ENCODE measurements at regions not wholly inside any gene's neighbourhood (a gene's known extent, or its start where the extent isn't known, plus 50 kb on each side); places are given as distances from the start of the nearest gene placed in this dataset.
"Not testable (repeated sequence)": the region's sequence is repeated elsewhere in the genome, so short reads cannot be mapped to it uniquely, and the experiment has no call there.

- Mint-ChIP-seq H3K27ac (no peak overlapping the region), H3K36me3 (ENCODE audit: insufficient read depth) (no peaks in the 10 kb centered on the region), H3K27me3 (peaks cover 17% of the 10 kb centered on the region), H3K4me1 (ENCODE audit: low read depth) (peaks cover 2% of the 10 kb centered on the region), H3K9me3 (ENCODE audit: low read depth) (no peaks in the 10 kb centered on the region), H3K4me3 (ENCODE audit: low read depth) (no peak overlapping the region)
- DNase-seq (ENCODE audit: low spot score, unreplicated experiment) = no peak
- TF ChIP-seq CTCF (IDR thresholded peaks at IDR 0.05; ENCODE audit: unreplicated experiment) = no peak
These were observed 160.6 kb upstream of the IQSEC1 start for GRCh38 chr3:13233487-13234485.

GRCh38 chr3:13231781-13232666 lies 158.8 kb upstream of the IQSEC1 start:
- H3K4me1 Mint-ChIP-seq (ENCODE audit: low read depth) = peaks cover 2% of the 10 kb centered on the region
- no peak for TF ChIP-seq CTCF (IDR thresholded peaks at IDR 0.05; ENCODE audit: unreplicated experiment)
- DNase-seq (ENCODE audit: low spot score, unreplicated experiment) = no peak
- H3K27me3 Mint-ChIP-seq = peaks cover 17% of the 10 kb centered on the region
- no peaks in the 10 kb centered on the region for H3K36me3 Mint-ChIP-seq (ENCODE audit: insufficient read depth)
- H3K27ac Mint-ChIP-seq = no peak overlapping the region
- H3K9me3 Mint-ChIP-seq (ENCODE audit: low read depth) = no peaks in the 10 kb centered on the region
- H3K4me3 Mint-ChIP-seq (ENCODE audit: low read depth) = no peak overlapping the region

GRCh38 chr3:13229273-13229949 lies 156.2 kb upstream of the IQSEC1 start:
- H3K36me3 Mint-ChIP-seq (ENCODE audit: insufficient read depth) = no peaks in the 10 kb centered on the region
- H3K27me3 Mint-ChIP-seq = peaks cover 12% of the 10 kb centered on the region
- H3K4me1 Mint-ChIP-seq (ENCODE audit: low read depth) = no peaks in the 10 kb centered on the region
- no peak overlapping the region for H3K27ac Mint-ChIP-seq
- TF ChIP-seq CTCF (IDR thresholded peaks at IDR 0.05; ENCODE audit: unreplicated experiment) = peak; percentile 39
- no peak overlapping the region for H3K4me3 Mint-ChIP-seq (ENCODE audit: low read depth)
- no peak for DNase-seq (ENCODE audit: low spot score, unreplicated experiment)
- no peaks in the 10 kb centered on the region for H3K9me3 Mint-ChIP-seq (ENCODE audit: low read depth)

- H3K4me1 Mint-ChIP-seq (ENCODE audit: low read depth) = no peaks in the 10 kb centered on the region
- DNase-seq (ENCODE audit: low spot score, unreplicated experiment) = no peak
- no peak overlapping the region for H3K27ac Mint-ChIP-seq
- peaks cover 6% of the 10 kb centered on the region for H3K27me3 Mint-ChIP-seq
- TF ChIP-seq CTCF (IDR thresholded peaks at IDR 0.05; ENCODE audit: unreplicated experiment) = no peak
- no peaks in the 10 kb centered on the region for H3K36me3 Mint-ChIP-seq (ENCODE audit: insufficient read depth)
- H3K4me3 Mint-ChIP-seq (ENCODE audit: low read depth) = no peak overlapping the region
- H3K9me3 Mint-ChIP-seq (ENCODE audit: low read depth) = no peaks in the 10 kb centered on the region
These were observed 155.4 kb upstream of the IQSEC1 start for GRCh38 chr3:13228584-13228983.

GRCh38 chr3:13228169-13228568 lies 154.9 kb upstream of the IQSEC1 start:
- not testable (repeated sequence) for H3K4me3 Mint-ChIP-seq (ENCODE audit: low read depth); DNase-seq (ENCODE audit: low spot score, unreplicated experiment); H3K36me3 Mint-ChIP-seq (ENCODE audit: insufficient read depth); H3K27ac Mint-ChIP-seq; H3K9me3 Mint-ChIP-seq (ENCODE audit: low read depth); H3K4me1 Mint-ChIP-seq (ENCODE audit: low read depth); H3K27me3 Mint-ChIP-seq
